SU-DHL-6 (cell line): ENCODE measurements at regions not wholly inside any gene's neighbourhood (a gene's known extent, or its start where the extent isn't known, plus 50 kb on each side); places are given as distances from the start of the nearest gene placed in this dataset.

Source experiments
- H2AFZ ChIP-seq: fragments of 200-600 bp; sonication (generic); 2 replicates; pipeline ENCODE4 v1.6.1; 2014; ENCODE audit warnings: low read depth, mild to moderate bottlenecking, moderate library complexity, mixed read lengths, antibody characterized with exemption, low read length; ENCODE audit not compliant: severe bottlenecking
- H3F3A ChIP-seq: fragments of 200-600 bp; shearing (Covaris generic); 2 replicates; pipeline ENCODE4 v1.6.0; 2016; ENCODE audit warnings: antibody characterized with exemption, mild to moderate bottlenecking; ENCODE audit not compliant: insufficient read depth
- H3K27ac ChIP-seq: fragments of 200-600 bp; sonication (generic); 2 replicates; pipeline ENCODE4 v1.5.1; 2016; ENCODE audit warnings: low read depth, mild to moderate bottlenecking, low read length, moderate library complexity, mixed read lengths
- H3K27me3 ChIP-seq: fragments of 200-600 bp; sonication (generic), shearing (Covaris generic); 2 replicates; pipeline ENCODE4 v1.6.0; 2014; ENCODE audit warnings: mild to moderate bottlenecking, low read length
- H3K36me3 ChIP-seq: fragments of 200-600 bp; sonication (generic); 2 replicates; pipeline ENCODE4 v1.6.1; 2014; ENCODE audit warnings: mild to moderate bottlenecking, low read length, mixed read lengths
- H3K4me2 ChIP-seq: fragments of 300-600, 200-600 bp; shearing (Covaris generic), sonication (generic); 2 replicates; pipeline ENCODE4 v1.6.0; 2014; ENCODE audit warnings: low read length, low read depth, mild to moderate bottlenecking; ENCODE audit not compliant: poor library complexity, severe bottlenecking
- H3K4me3 ChIP-seq: fragments of 200-600 bp; sonication (generic); 2 replicates; pipeline ENCODE4 v1.5.1; 2014; ENCODE audit warnings: antibody characterized with exemption, low read length, mild to moderate bottlenecking, mixed read lengths; ENCODE audit not compliant: insufficient read depth, poor library complexity, severe bottlenecking
- H3K79me2 ChIP-seq: fragments of 200-600 bp; sonication (generic); 2 replicates; pipeline ENCODE4 v1.6.1; 2014; ENCODE audit warnings: mild to moderate bottlenecking, low read length, moderate library complexity; ENCODE audit not compliant: insufficient read depth
- H3K9ac ChIP-seq: fragments of 200-600 bp; sonication (generic); 2 replicates; pipeline ENCODE4 v1.7.0; 2014; ENCODE audit warnings: mild to moderate bottlenecking, low read length
- H3K9me2 ChIP-seq: fragments of 200-600 bp; sonication (generic); replicated peaks from 2 replicates; pipeline ENCODE4 v1.6.1; 2014; ENCODE audit warnings: low read length; ENCODE audit not compliant: insufficient read depth
- H3K9me3 ChIP-seq: fragments of 200-600 bp; sonication (generic); 2 replicates; pipeline ENCODE4 v1.6.1; 2014; ENCODE audit warnings: low read length, mixed read lengths; ENCODE audit not compliant: insufficient read depth
- H4K20me1 ChIP-seq: fragments of 200-600 bp; sonication (generic); 2 replicates; pipeline ENCODE4 v1.6.1; 2014; ENCODE audit warnings: low read depth, mild to moderate bottlenecking, antibody characterized with exemption, low read length, moderate library complexity, mixed read lengths
- CTCF ChIP-seq: fragments of 200-600 bp; sonication (generic); IDR thresholded peaks from one replicate; pipeline ENCODE4 v1.5.1; 2017; ENCODE audit warnings: antibody characterized with exemption, mild to moderate bottlenecking, low read length, moderate library complexity; ENCODE audit not compliant: insufficient read depth, poor library complexity, severe bottlenecking
- EZH2phosphoT487 ChIP-seq: fragments of 200-600 bp; sonication (generic), shearing (Covaris generic); conservative IDR thresholded peaks from 2 replicates; pipeline ENCODE4 v1.6.1; 2018; ENCODE audit warnings: mild to moderate bottlenecking, antibody characterized with exemption, low read length, moderate library complexity, mixed read lengths

- no peaks in the 10 kb centered on the region for H3K79me2 ChIP-seq
- no peaks in the 10 kb centered on the region for H3K9me2 ChIP-seq
- no peaks in the 10 kb centered on the region for H3K36me3 ChIP-seq
- no peak overlapping the region for H3K4me2 ChIP-seq
- no peak overlapping the region for H3K9ac ChIP-seq
- TF ChIP-seq EZH2phosphoT487 (no peak), CTCF (no peak)
- H3K27ac ChIP-seq, result no peak overlapping the region
- no peaks in the 10 kb centered on the region for H4K20me1 ChIP-seq
- H3F3A ChIP-seq, result no peaks in the 10 kb centered on the region
- no peak overlapping the region for H2AFZ ChIP-seq
- no peaks in the 10 kb centered on the region for H3K9me3 ChIP-seq
- H3K27me3 ChIP-seq, result no peaks in the 10 kb centered on the region
- H3K4me3 ChIP-seq, result no peak overlapping the region
Measured at GRCh38 chr1:30319765-30320580, 403.4 kb downstream of the MATN1 start.

GRCh38 chr1:30318864-30319718, 404.3 kb downstream of the MATN1 start:
- no peak for TF ChIP-seq EZH2phosphoT487
- TF ChIP-seq CTCF, result no peak

GRCh38 chr1:30318413-30318812, 405.0 kb downstream of the MATN1 start:
- H3K4me3 ChIP-seq, result no peak overlapping the region
- no peaks in the 10 kb centered on the region for H3K9me2 ChIP-seq
- no peak overlapping the region for H3K4me2 ChIP-seq
- no peak overlapping the region for H2AFZ ChIP-seq
- H3K27ac ChIP-seq, result no peak overlapping the region
- no peaks in the 10 kb centered on the region for H3K36me3 ChIP-seq
- no peak overlapping the region for H3K9ac ChIP-seq
- no peaks in the 10 kb centered on the region for H3F3A ChIP-seq
- no peaks in the 10 kb centered on the region for H3K79me2 ChIP-seq
- no peaks in the 10 kb centered on the region for H3K27me3 ChIP-seq
- TF ChIP-seq CTCF (no peak), EZH2phosphoT487 (no peak)
- no peaks in the 10 kb centered on the region for H4K20me1 ChIP-seq
- no peaks in the 10 kb centered on the region for H3K9me3 ChIP-seq

More at GRCh38 chr1:30318864-30319718, 404.3 kb downstream of the MATN1 start:
- Histone ChIP-seq H3K9me2 (no peaks in the 10 kb centered on the region), H3K27ac (no peak overlapping the region), H3F3A (no peaks in the 10 kb centered on the region), H3K27me3 (no peaks in the 10 kb centered on the region), H4K20me1 (no peaks in the 10 kb centered on the region), H3K4me3 (no peak overlapping the region), H3K36me3 (no peaks in the 10 kb centered on the region), H3K9me3 (no peaks in the 10 kb centered on the region), H3K9ac (no peak overlapping the region), H2AFZ (no peak overlapping the region), H3K4me2 (no peak overlapping the region), H3K79me2 (no peaks in the 10 kb centered on the region)
